Uterus (tissue), 2 donors: ENCODE measurements at regions not wholly inside any gene's neighbourhood (a gene's known extent, or its start where the extent isn't known, plus 50 kb on each side); places are given as distances from the start of the nearest gene placed in this dataset.

Experiments used
- POLR2A ChIP-seq, 2 donors: fragments of 450-650 bp; IDR thresholded peaks; one replicate each; pipeline ENCODE4 v1.6.1; 2016; ENCODE audit warnings: antibody characterized with exemption in 2 of 2, mild to moderate bottlenecking in 1 of 2, moderate library complexity in 1 of 2
- TF ChIP-seq, protein P1 (sequence below), 4 experiments: fragments of 200-600 bp in 2 of 4; fragments of 450-650 bp in 2 of 4; sonication (generic) in 2 of 4; IDR thresholded peaks; one replicate each; pipeline ENCODE4 v1.5.1; 2016 to 2019; ENCODE audit warnings: antibody characterized with exemption in 4 of 4, mild to moderate bottlenecking in 2 of 4, moderate library complexity in 1 of 4

DNA sequence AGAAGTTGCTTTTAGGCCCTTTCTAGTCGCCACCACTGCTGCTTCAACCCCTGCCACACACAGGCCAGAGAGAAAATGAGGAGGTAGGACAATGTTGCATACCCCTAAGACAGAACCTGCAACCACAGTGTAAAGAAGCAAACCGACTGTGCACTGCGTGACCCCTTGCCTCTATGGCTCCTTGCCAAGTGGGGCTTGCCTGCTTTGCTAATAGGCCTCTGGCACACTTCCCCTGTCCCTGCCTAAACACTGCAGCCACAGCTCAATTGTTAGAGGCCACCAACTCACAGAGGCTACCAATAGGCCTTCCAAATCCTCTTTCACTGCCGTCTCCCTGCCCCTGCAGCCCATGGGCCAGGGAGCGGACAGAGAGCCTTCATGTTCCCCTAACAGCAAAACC lies 280.1 kb downstream of the CDH10 start:
- TF ChIP-seq, protein P1, sequence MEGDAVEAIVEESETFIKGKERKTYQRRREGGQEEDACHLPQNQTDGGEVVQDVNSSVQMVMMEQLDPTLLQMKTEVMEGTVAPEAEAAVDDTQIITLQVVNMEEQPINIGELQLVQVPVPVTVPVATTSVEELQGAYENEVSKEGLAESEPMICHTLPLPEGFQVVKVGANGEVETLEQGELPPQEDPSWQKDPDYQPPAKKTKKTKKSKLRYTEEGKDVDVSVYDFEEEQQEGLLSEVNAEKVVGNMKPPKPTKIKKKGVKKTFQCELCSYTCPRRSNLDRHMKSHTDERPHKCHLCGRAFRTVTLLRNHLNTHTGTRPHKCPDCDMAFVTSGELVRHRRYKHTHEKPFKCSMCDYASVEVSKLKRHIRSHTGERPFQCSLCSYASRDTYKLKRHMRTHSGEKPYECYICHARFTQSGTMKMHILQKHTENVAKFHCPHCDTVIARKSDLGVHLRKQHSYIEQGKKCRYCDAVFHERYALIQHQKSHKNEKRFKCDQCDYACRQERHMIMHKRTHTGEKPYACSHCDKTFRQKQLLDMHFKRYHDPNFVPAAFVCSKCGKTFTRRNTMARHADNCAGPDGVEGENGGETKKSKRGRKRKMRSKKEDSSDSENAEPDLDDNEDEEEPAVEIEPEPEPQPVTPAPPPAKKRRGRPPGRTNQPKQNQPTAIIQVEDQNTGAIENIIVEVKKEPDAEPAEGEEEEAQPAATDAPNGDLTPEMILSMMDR (IDR thresholded peaks at IDR 0.05) = no peak
- TF ChIP-seq POLR2A (IDR thresholded peaks at IDR 0.05) = no peak
